ENCODE measurements at regions not wholly inside any gene's neighbourhood (a gene's known extent, or its start where the extent isn't known, plus 50 kb on each side); places are given as distances from the start of the nearest gene placed in this dataset.

GRCh38 chr12:103138538-103138937 lies 181.1 kb downstream of the ASCL1 start:
- Histone ChIP-seq H3K4me2 (ENCODE audit: insufficient read depth in 1 of 2, low read depth in 2 of 2, low read length in 2 of 2) (no peak overlapping the region), H3K23me2 (ENCODE audit: low read depth, low read length) (no peaks in the 10 kb centered on the region), H4K5ac (ENCODE audit: insufficient read length, low read depth, low read length) (no peak overlapping the region), H3K79me2 (ENCODE audit: control insufficient read depth in 1 of 2, insufficient read depth in 2 of 2, low read length in 2 of 2) (no peaks in the 10 kb centered on the region), H3K9me3 (ENCODE audit: insufficient read depth in 2 of 2, low read depth in 1 of 2, low read length in 1 of 2) (no peaks in the 10 kb centered on the region), H2AK5ac (ENCODE audit: low read depth, low read length) (no peak overlapping the region), H2BK12ac (ENCODE audit: low read depth, low read length) (no peak overlapping the region), H3K56ac (replicated peaks; ENCODE audit: insufficient read length, low read depth, low read length) (no peak overlapping the region), H3K27me3 (replicated peaks in 1 of 4; ENCODE audit: control insufficient read depth in 3 of 4, extremely low read depth in 1 of 4, insufficient read depth in 3 of 4, low read length in 3 of 4) (no peaks in the 10 kb centered on the region), H4K20me1 (replicated peaks in 1 of 2; ENCODE audit: control insufficient read depth in 1 of 2, insufficient read depth in 2 of 2, low read length in 2 of 2) (no peaks in the 10 kb centered on the region), H3K9ac (replicated peaks in 1 of 4; ENCODE audit: extremely low read depth in 1 of 4, low read depth in 3 of 4, low read length in 3 of 4) (no peak overlapping the region), H3K27ac (ENCODE audit: low read depth, low read length) (no peak overlapping the region), H2BK15ac (ENCODE audit: low read length) (no peak overlapping the region), H3K4ac (replicated peaks; ENCODE audit: insufficient read length, low read depth, low read length) (no peak overlapping the region), H3K36me3 (ENCODE audit: control insufficient read depth in 2 of 4, insufficient read depth in 4 of 4, low read length in 3 of 4) (no peaks in the 10 kb centered on the region), H3K4me3 (ENCODE audit: extremely low read depth in 1 of 4, insufficient read depth in 2 of 4, low read depth in 3 of 4, low read length in 4 of 4) (no peak overlapping the region), H3K14ac (ENCODE audit: insufficient read length) (no peak overlapping the region), H3K18ac (ENCODE audit: extremely low read depth, low read length) (no peak overlapping the region), H4K91ac (replicated peaks; ENCODE audit: insufficient read length, low read length) (no peak overlapping the region), H2AFZ (ENCODE audit: low read length) (no peak overlapping the region), H3K79me1 (ENCODE audit: low read depth, low read length) (no peaks in the 10 kb centered on the region), H2BK120ac (replicated peaks; ENCODE audit: low read depth, low read length) (peak overlapping the region; percentile 33), H3K4me1 (replicated peaks in 1 of 4; ENCODE audit: control insufficient read depth in 3 of 4, insufficient read depth in 4 of 4, low read length in 3 of 4) (peaks cover 0 to 3% (median 0%) of the 10 kb centered on the region in 4 experiments; a peak in 3 of 7 replicates), H3K23ac (ENCODE audit: insufficient read length) (no peak overlapping the region), H2BK5ac (ENCODE audit: low read depth, low read length) (no peak overlapping the region), H2BK20ac (ENCODE audit: low read length) (no peak overlapping the region), H4K8ac (ENCODE audit: extremely low read depth, insufficient read depth, low read length) (no peak overlapping the region)
- TF ChIP-seq CHD2 (IDR thresholded peaks at IDR 0.05; ENCODE audit: low read length) (no peak), CHD1 (IDR thresholded peaks at IDR 0.05; ENCODE audit: low read depth, low read length) (no peak), POLR2AphosphoS5 (IDR thresholded peaks at IDR 0.05; ENCODE audit: low read depth, low read length) (no peak), MAX (IDR thresholded peaks at IDR 0.05) (no peak), TAF1 (IDR thresholded peaks at IDR 0.05; ENCODE audit: low read depth, low read length) (no peak), NRF1 (IDR thresholded peaks at IDR 0.05; ENCODE audit: low read depth, low read length) (no peak), KDM1A (IDR thresholded peaks at IDR 0.05; ENCODE audit: borderline replicate concordance, low read length) (no peak), GTF2F1 (IDR thresholded peaks at IDR 0.05; ENCODE audit: borderline replicate concordance, low read depth, low read length) (no peak), MAFK (IDR thresholded peaks at IDR 0.05; ENCODE audit: low read depth, low read length) (no peak)
- TF ChIP-seq, protein P1, sequence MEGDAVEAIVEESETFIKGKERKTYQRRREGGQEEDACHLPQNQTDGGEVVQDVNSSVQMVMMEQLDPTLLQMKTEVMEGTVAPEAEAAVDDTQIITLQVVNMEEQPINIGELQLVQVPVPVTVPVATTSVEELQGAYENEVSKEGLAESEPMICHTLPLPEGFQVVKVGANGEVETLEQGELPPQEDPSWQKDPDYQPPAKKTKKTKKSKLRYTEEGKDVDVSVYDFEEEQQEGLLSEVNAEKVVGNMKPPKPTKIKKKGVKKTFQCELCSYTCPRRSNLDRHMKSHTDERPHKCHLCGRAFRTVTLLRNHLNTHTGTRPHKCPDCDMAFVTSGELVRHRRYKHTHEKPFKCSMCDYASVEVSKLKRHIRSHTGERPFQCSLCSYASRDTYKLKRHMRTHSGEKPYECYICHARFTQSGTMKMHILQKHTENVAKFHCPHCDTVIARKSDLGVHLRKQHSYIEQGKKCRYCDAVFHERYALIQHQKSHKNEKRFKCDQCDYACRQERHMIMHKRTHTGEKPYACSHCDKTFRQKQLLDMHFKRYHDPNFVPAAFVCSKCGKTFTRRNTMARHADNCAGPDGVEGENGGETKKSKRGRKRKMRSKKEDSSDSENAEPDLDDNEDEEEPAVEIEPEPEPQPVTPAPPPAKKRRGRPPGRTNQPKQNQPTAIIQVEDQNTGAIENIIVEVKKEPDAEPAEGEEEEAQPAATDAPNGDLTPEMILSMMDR (IDR thresholded peaks at IDR 0.05; ENCODE audit: control extremely low read depth in 1 of 3, insufficient read depth in 1 of 3, low read depth in 1 of 3, low read length in 3 of 3): no peak
- POLR2A ChIA-PET (ENCODE audit: partially characterized antibody): no interaction called here
- CTCF ChIA-PET (ENCODE audit: partially characterized antibody): interaction anchor here (0.9 kb wide), 1 partner anchor 431 kb away, joined by 3 read pairs; no protein-coding TSS in a partner anchor
- DNase-seq (ENCODE audit: low read depth in 1 of 2, low spot score in 2 of 2): no peak
- 100% methylated on average over 1 of the region's 1 CpG; no CpG with 5 or more reads in 1 of the 2 experiments for WGBS, 2 experiments (ENCODE audit: extremely low coverage in 1 of 2, insufficient coverage in 1 of 2, insufficient read length in 1 of 2, insufficient replicate concordance in 2 of 2, low coverage in 1 of 2, low lambda C conversion rate in 2 of 2, missing lambda C conversion rate in 1 of 2)
- no peak for FAIRE-seq
